ENCODE measurements at regions not wholly inside any gene's neighbourhood (a gene's known extent, or its start where the extent isn't known, plus 50 kb on each side); places are given as distances from the start of the nearest gene placed in this dataset.

DNA sequence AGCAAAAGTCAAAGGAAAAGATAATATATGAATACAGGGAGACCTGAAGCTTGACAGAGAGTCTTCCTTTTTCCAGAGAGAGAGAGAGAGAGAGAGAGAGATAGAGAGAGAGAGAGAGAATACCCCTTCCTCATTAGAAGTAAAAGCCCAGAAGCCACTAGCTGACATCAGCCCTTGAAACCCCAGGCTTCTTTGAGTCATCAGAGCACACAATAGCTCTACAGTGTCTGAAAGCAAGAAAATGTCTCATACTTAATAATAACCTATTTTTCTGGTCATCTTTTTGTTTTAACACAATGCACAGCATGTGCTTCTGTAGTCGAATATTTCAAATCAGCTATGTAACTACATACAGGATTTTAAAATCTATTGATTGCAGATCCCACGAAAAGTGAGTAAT, 109.2 kb upstream of the NANOGP8 start:
- peaks cover 13% of the 10 kb centered on the region for H3K27me3 Mint-ChIP-seq (ENCODE audit: insufficient read depth)

DNA sequence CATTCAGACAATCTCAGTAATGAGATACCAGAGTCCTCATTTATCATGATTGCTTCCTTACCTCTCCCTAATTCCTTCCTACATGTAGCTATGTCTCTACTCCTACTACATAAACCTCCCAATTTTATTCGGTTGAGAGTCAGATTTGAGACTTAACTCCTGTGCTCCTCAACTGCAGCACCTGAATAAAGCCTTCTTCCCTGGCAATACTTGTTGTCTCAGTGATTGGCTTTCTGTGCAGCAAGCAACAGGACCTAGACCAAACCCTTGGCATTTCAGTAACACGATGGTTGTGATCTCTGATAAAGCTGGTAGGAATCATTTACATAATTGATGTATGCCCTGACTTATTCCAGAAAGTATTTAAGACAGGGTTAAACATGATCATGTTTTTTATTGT, 106.7 kb upstream of the NANOGP8 start:
- DNase-seq = no peak
- Mint-ChIP-seq H3K4me1 (ENCODE audit: low read depth) (no peaks in the 10 kb centered on the region), H3K27me3 (ENCODE audit: insufficient read depth) (peaks cover 13% of the 10 kb centered on the region), H3K36me3 (ENCODE audit: low read depth) (peaks cover 7% of the 10 kb centered on the region), H3K27ac (no peak overlapping the region), H3K9me3 (peaks cover 14% of the 10 kb centered on the region), H3K4me3 (no peak overlapping the region)
- TF ChIP-seq, protein P1, sequence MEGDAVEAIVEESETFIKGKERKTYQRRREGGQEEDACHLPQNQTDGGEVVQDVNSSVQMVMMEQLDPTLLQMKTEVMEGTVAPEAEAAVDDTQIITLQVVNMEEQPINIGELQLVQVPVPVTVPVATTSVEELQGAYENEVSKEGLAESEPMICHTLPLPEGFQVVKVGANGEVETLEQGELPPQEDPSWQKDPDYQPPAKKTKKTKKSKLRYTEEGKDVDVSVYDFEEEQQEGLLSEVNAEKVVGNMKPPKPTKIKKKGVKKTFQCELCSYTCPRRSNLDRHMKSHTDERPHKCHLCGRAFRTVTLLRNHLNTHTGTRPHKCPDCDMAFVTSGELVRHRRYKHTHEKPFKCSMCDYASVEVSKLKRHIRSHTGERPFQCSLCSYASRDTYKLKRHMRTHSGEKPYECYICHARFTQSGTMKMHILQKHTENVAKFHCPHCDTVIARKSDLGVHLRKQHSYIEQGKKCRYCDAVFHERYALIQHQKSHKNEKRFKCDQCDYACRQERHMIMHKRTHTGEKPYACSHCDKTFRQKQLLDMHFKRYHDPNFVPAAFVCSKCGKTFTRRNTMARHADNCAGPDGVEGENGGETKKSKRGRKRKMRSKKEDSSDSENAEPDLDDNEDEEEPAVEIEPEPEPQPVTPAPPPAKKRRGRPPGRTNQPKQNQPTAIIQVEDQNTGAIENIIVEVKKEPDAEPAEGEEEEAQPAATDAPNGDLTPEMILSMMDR (IDR thresholded peaks at IDR 0.05) = no peak

More for the DNA sequence above, 109.2 kb upstream of the NANOGP8 start:
- no peaks in the 10 kb centered on the region for H3K4me1 Mint-ChIP-seq (ENCODE audit: low read depth)
- no peak overlapping the region for H3K27ac Mint-ChIP-seq
- TF ChIP-seq, protein P1 (IDR thresholded peaks at IDR 0.05) = no peak
- DNase-seq = no peak
- no peak overlapping the region for H3K4me3 Mint-ChIP-seq
- H3K36me3 Mint-ChIP-seq (ENCODE audit: low read depth) = peaks cover 7% of the 10 kb centered on the region
- peaks cover 14% of the 10 kb centered on the region for H3K9me3 Mint-ChIP-seq

DNA sequence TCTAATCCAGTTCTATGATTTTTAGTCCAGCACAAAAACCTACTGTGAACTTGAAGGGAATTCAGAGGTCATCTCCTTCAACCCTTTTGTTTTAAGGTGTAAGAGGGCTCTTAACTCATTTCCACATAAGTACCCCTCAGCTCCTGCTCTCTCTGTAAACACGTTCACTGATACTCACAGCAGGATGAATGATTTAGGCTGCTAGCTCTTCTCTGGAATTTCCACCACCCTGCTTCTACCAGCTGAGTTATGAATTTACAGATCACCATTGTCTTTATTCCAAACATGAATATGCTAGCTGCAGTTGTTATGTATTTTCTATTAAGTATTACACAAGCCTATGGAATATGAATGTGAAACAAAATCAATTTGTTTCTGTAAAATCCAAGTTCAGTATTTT, 101.3 kb upstream of the NANOGP8 start:
- Mint-ChIP-seq H3K27me3 (ENCODE audit: insufficient read depth) (peaks cover 9% of the 10 kb centered on the region), H3K4me3 (no peak overlapping the region), H3K4me1 (ENCODE audit: low read depth) (peaks cover 4% of the 10 kb centered on the region), H3K9me3 (peaks cover 8% of the 10 kb centered on the region), H3K27ac (no peak overlapping the region), H3K36me3 (ENCODE audit: low read depth) (peaks cover under 1% of the 10 kb centered on the region; the same call in 1 of the 2 replicates)
- DNase-seq = no peak
- TF ChIP-seq, protein P1 (IDR thresholded peaks at IDR 0.05) = no peak

DNA sequence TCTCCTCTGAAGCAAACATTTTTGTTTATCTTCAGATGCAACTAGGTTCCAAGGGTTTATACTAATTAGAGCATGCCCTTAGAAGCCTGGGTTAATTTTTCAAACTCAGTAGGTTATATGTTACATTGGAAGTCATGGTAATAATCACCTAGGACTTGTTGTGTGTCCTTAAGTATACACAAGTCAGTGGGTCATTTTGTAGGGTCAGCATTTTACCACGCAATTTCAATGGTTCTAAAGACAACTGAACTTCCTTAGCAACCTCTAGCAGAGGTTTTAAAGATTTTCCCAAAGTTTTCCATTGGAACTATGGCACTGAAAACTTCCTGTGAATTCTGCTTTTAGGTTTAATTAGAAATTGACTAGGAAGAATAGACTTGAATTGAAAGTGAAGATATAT, 99.6 kb upstream of the NANOGP8 start:
- Mint-ChIP-seq H3K27ac (no peak overlapping the region), H3K9me3 (no peaks in the 10 kb centered on the region), H3K4me3 (no peak overlapping the region), H3K4me1 (ENCODE audit: low read depth) (peaks cover 9% of the 10 kb centered on the region), H3K36me3 (ENCODE audit: low read depth) (no peaks in the 10 kb centered on the region), H3K27me3 (ENCODE audit: insufficient read depth) (peaks cover 4% of the 10 kb centered on the region)
- no peak for DNase-seq
- TF ChIP-seq, protein P1 (IDR thresholded peaks at IDR 0.05) = no peak

DNA sequence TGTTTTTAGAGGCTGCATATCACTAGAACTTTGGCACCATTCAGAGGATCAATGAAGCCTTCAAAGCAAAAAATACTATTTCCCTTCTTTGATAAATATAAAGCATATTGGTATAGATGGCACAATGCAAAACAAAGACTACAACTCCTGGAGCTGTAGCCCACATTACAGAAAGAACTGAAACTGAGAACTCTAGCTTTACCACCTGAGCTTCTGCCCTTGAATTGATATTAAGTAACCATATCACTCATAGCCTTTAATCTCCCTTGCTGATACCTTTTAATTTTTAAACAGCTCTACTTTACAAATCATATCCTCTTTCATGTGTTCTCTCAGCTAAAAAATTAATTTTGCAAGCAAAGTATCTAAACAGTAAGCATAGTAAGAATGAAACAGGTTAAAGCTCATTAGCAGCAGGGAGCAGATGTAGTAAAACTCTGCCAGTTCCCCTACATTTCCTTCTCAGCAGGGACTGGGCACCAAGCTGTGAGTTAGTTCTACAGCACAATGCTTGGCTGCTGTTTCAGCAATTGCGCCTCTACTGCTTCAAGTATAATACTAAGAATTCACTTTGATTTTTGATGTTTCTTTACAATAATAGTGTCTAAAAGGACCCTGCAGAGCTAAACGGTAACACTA, 97.9 kb upstream of the NANOGP8 start:
- H3K4me3 Mint-ChIP-seq = no peak overlapping the region
- H3K27me3 Mint-ChIP-seq (ENCODE audit: insufficient read depth) = no peaks in the 10 kb centered on the region
- H3K27ac Mint-ChIP-seq = no peak overlapping the region
- H3K36me3 Mint-ChIP-seq (ENCODE audit: low read depth) = no peaks in the 10 kb centered on the region
- TF ChIP-seq, protein P1 (IDR thresholded peaks at IDR 0.05) = no peak
- no peaks in the 10 kb centered on the region for H3K9me3 Mint-ChIP-seq
- DNase-seq = no peak
- peaks cover 9% of the 10 kb centered on the region for H3K4me1 Mint-ChIP-seq (ENCODE audit: low read depth)

Data from HFFc6 (cell line).